Right lobe of liver (tissue), 4 donors: ENCODE measurements at regions not wholly inside any gene's neighbourhood (a gene's known extent, or its start where the extent isn't known, plus 50 kb on each side); places are given as distances from the start of the nearest gene placed in this dataset.

Source experiments
- POLR2A ChIP-seq: fragments of 450-650 bp; IDR thresholded peaks from one replicate; pipeline ENCODE4 v1.6.1; 2017; ENCODE audit warnings: antibody characterized with exemption, mild to moderate bottlenecking
- TF ChIP-seq, protein P1 (sequence below), 4 donors: fragments of 200-600 bp in 3 of 4; fragments of 450-650 bp in 1 of 4; IDR thresholded peaks; one replicate each; pipeline versions ENCODE4 v1.5.1 to v1.8.0; 2016 to 2022; ENCODE audit warnings: antibody characterized with exemption in 4 of 4, mild to moderate bottlenecking in 2 of 4
- donor health status: DM: no; HTN: no; CAD: no.
- donor health status: DM: no; HTN: no; CAD: no.
- donor health status: DM: no; HTN: yes; CAD: no.

DNA sequence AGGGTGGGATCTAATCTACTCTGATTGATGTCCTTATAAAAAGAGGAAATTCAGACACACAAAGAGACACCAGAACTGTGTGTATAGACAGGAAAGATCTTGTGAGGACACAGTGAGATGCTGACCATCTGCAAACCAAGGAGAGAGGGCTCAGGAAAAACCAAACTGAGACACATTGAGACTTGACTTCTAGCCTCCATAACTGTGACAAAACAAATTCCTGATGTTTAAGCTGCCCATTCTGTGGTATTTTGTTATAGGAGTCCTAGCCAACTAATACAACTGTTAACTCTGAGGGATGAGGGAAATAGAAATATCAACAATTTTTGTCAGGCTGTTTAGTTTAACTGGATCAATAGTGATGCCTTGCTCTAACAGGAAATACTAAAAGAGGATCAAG is 93.4 kb upstream of the COL3A1 start:
- TF ChIP-seq, protein P1, sequence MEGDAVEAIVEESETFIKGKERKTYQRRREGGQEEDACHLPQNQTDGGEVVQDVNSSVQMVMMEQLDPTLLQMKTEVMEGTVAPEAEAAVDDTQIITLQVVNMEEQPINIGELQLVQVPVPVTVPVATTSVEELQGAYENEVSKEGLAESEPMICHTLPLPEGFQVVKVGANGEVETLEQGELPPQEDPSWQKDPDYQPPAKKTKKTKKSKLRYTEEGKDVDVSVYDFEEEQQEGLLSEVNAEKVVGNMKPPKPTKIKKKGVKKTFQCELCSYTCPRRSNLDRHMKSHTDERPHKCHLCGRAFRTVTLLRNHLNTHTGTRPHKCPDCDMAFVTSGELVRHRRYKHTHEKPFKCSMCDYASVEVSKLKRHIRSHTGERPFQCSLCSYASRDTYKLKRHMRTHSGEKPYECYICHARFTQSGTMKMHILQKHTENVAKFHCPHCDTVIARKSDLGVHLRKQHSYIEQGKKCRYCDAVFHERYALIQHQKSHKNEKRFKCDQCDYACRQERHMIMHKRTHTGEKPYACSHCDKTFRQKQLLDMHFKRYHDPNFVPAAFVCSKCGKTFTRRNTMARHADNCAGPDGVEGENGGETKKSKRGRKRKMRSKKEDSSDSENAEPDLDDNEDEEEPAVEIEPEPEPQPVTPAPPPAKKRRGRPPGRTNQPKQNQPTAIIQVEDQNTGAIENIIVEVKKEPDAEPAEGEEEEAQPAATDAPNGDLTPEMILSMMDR (IDR thresholded peaks at IDR 0.05), result no peak
- TF ChIP-seq POLR2A, result no peak
